GM12878 (cell line): ENCODE measurements at regions not wholly inside any gene's neighbourhood (a gene's known extent, or its start where the extent isn't known, plus 50 kb on each side); places are given as distances from the start of the nearest gene placed in this dataset.

Experiments
- ATAC-seq: fragments of 200-7000 bp; cut with Tn5 transposase; 3 replicates; pipeline ENCODE4 v1.9.1; 2020; ENCODE audit warnings: mild to moderate bottlenecking, moderate library complexity
- BruUV-seq: library from RNA; stranded (reverse); fragments of 400-500 nt; replicated peaks from 2 replicates; lab custom pipeline; 2021; lab: Mats Ljungman, UMichigan
- CTCF ChIA-PET: fragments of 300-600 bp; sonication (Branson Sonifier 250); formaldehyde crosslinking; extraction: SDS; loops from one replicate; lab custom pipeline; 2021; ENCODE audit warnings: inconsistent platforms; lab: Yijun Ruan, JAX
- POLR2A ChIA-PET: fragments of 350-600 bp; formaldehyde crosslinking; extraction: SDS; loops from one replicate; lab custom pipeline; 2021; ENCODE audit warnings: inconsistent platforms; lab: Charles Lee
- RAD21 ChIA-PET: fragments of 300-600 bp; sonication (Branson Sonifier 250); formaldehyde crosslinking; loops from one replicate; lab custom pipeline; 2023; ENCODE audit warnings: antibody characterized with exemption; ENCODE audit not compliant: unreplicated experiment; lab: Charles Lee
- SMC1A ChIA-PET: fragments of 300-600 bp; sonication (Branson Sonifier 250); formaldehyde crosslinking; loops from one replicate; lab custom pipeline; 2023; ENCODE audit not compliant: unreplicated experiment, uncharacterized antibody; lab: Charles Lee
- DNase-seq: peaks from one replicate; pipeline ENCODE4 v3.0.0-alpha.2; 2011; ENCODE audit warnings: low read depth, low spot score
- FAIRE-seq: peaks from 3 replicates; lab custom pipeline; 2011; peaks lifted over from hg19 to GRCh38; lab: Jason Lieb, UNC
- H2AFZ ChIP-seq: 2 replicates; pipeline ENCODE4 v1.6.0; 2011; ENCODE audit warnings: low read depth, low read length, control low read depth; ENCODE audit not compliant: control insufficient read depth
- H3K27ac ChIP-seq: 2 replicates; pipeline ENCODE4 v1.5.1; 2011; ENCODE audit warnings: control low read depth; ENCODE audit not compliant: control insufficient read depth, insufficient read depth
- H3K27me3 ChIP-seq, 2 experiments: replicated peaks in 1 of 2; 2 replicates each; pipeline versions ENCODE4 v1.6.0 to v1.6.1; 2011; ENCODE audit warnings: low read length in 1 of 2; ENCODE audit not compliant: control insufficient read depth in 2 of 2, insufficient read depth in 2 of 2
- H3K36me3 ChIP-seq, 2 experiments: 2 replicates each; pipeline ENCODE4 v1.5.1; 2011; ENCODE audit warnings: low read length in 1 of 2; ENCODE audit not compliant: control insufficient read depth in 2 of 2, insufficient read depth in 2 of 2
- H3K4me1 ChIP-seq: 2 replicates; pipeline ENCODE4 v1.6.1; 2011; ENCODE audit warnings: mild to moderate bottlenecking, low read length, moderate library complexity, mixed read lengths; ENCODE audit not compliant: control insufficient read depth, insufficient read depth
- H3K4me2 ChIP-seq: 2 replicates; pipeline ENCODE4 v1.6.0; 2011; ENCODE audit warnings: control low read depth; ENCODE audit not compliant: control insufficient read depth, insufficient read depth
- H3K4me3 ChIP-seq: fragments of 200-600 bp; sonication (generic); 2 replicates; pipeline ENCODE4 v1.5.1; 2016
- H3K79me2 ChIP-seq: 2 replicates; pipeline ENCODE4 v1.6.0; 2011; ENCODE audit warnings: low read length; ENCODE audit not compliant: control insufficient read depth, insufficient read depth
- H3K9ac ChIP-seq: 2 replicates; pipeline ENCODE4 v1.8.0; 2011; ENCODE audit warnings: low read length, control low read depth, mixed read lengths; ENCODE audit not compliant: control insufficient read depth, insufficient read depth
- H3K9me3 ChIP-seq: replicated peaks from 3 replicates; pipeline ENCODE4 v1.5.1; 2011; ENCODE audit warnings: mild to moderate bottlenecking, low read length; ENCODE audit not compliant: control insufficient read depth, insufficient read depth
- H4K20me1 ChIP-seq: 2 replicates; pipeline ENCODE4 v1.6.0; 2011; ENCODE audit not compliant: control insufficient read depth, insufficient read depth
- CBFB ChIP-seq: IDR thresholded peaks from 2 replicates; pipeline ENCODE4 v1.6.1; 2016; ENCODE audit warnings: antibody characterized with exemption, low read depth
- EP300 ChIP-seq, 2 experiments: fragments of 150-350 bp in 1 of 2; IDR thresholded peaks; 2 replicates each; pipeline ENCODE4 v1.6.1; 2011 to 2012; ENCODE audit warnings: low read depth in 2 of 2, low read length in 2 of 2, borderline replicate concordance in 1 of 2, improper control_type of control experiment in 1 of 2, inconsistent platforms in 1 of 2; ENCODE audit not compliant: control insufficient read depth in 1 of 2
- EZH2 ChIP-seq: IDR thresholded peaks from 2 replicates; pipeline ENCODE4 v1.6.1; 2012; ENCODE audit warnings: low read depth, mild to moderate bottlenecking, control low read depth, inconsistent platforms, low read length, borderline replicate concordance; ENCODE audit not compliant: control insufficient read depth
- HCFC1 ChIP-seq: fragments of 150-350 bp; IDR thresholded peaks from 2 replicates; pipeline ENCODE4 v1.6.1; 2014; ENCODE audit warnings: low read length
- MXI1 ChIP-seq: fragments of 150-350 bp; IDR thresholded peaks from 2 replicates; pipeline ENCODE4 v1.6.1; 2011; ENCODE audit warnings: low read depth, mild to moderate bottlenecking, inconsistent platforms, low read length, improper control_type of control experiment
- NR2C1 ChIP-seq: fragments of 450-650 bp; IDR thresholded peaks from 2 replicates; pipeline ENCODE4 v1.6.1; 2017; ENCODE audit warnings: antibody characterized with exemption, mild to moderate bottlenecking, moderate library complexity
- PAX8 ChIP-seq: fragments of 450-650 bp; IDR thresholded peaks from 2 replicates; pipeline ENCODE4 v1.6.1; 2017; ENCODE audit warnings: mild to moderate bottlenecking, moderate library complexity
- PML ChIP-seq: IDR thresholded peaks from 2 replicates; pipeline ENCODE4 v1.6.1; 2012; ENCODE audit warnings: low read length, inconsistent platforms
- POU2F2 ChIP-seq: IDR thresholded peaks from 3 replicates; pipeline ENCODE4 v1.6.1; 2011; ENCODE audit warnings: low read depth, mild to moderate bottlenecking, low read length, borderline replicate concordance
- SMAD1 ChIP-seq: fragments of 450-650 bp; IDR thresholded peaks from 2 replicates; pipeline ENCODE4 v1.6.1; 2018; ENCODE audit warnings: mild to moderate bottlenecking, low read depth; ENCODE audit not compliant: partially characterized antibody
- TAF1 ChIP-seq: IDR thresholded peaks from 2 replicates; pipeline ENCODE4 v1.6.1; 2011; ENCODE audit warnings: mild to moderate bottlenecking, low read depth, low read length, borderline replicate concordance
- TCF12 ChIP-seq: IDR thresholded peaks from 2 replicates; pipeline ENCODE4 v1.6.1; 2011; ENCODE audit warnings: low read depth, mild to moderate bottlenecking, low read length
- ZNF274 ChIP-seq: IDR thresholded peaks from one replicate; pipeline ENCODE4 v1.8.0; 2011; ENCODE audit not compliant: insufficient read length, insufficient read depth
- ZSCAN29 ChIP-seq: fragments of 450-650 bp; IDR thresholded peaks from 2 replicates; pipeline ENCODE4 v1.6.1; 2017; ENCODE audit warnings: mild to moderate bottlenecking, moderate library complexity
- ZZZ3 ChIP-seq: IDR thresholded peaks from 2 replicates; pipeline ENCODE4 v1.6.1; 2011; ENCODE audit warnings: low read depth; ENCODE audit not compliant: control insufficient read depth, insufficient read length
- in situ Hi-C: fragments of 300-500 bp; cut with MboI; formaldehyde crosslinking; loops from 9 replicates; pipeline ENCODE4 v1.14.3; 2018; ENCODE audit warnings: mixed read lengths
- intact Hi-C: fragments of 100-400 bp; cut with micrococcal nuclease; formaldehyde crosslinking; loops from one replicate; pipeline ENCODE4 v1.14.2; 2022; ENCODE audit not compliant: unreplicated experiment
- TF ChIP-seq, protein P1 (sequence below): fragments of 450-650 bp; IDR thresholded peaks from 2 replicates; pipeline ENCODE4 v1.6.1; 2017; ENCODE audit warnings: mild to moderate bottlenecking, moderate library complexity
- TF ChIP-seq, protein P2 (sequence below): fragments of 450-650 bp; IDR thresholded peaks from 2 replicates; pipeline ENCODE4 v1.6.1; 2014; ENCODE audit warnings: mild to moderate bottlenecking

DNA sequence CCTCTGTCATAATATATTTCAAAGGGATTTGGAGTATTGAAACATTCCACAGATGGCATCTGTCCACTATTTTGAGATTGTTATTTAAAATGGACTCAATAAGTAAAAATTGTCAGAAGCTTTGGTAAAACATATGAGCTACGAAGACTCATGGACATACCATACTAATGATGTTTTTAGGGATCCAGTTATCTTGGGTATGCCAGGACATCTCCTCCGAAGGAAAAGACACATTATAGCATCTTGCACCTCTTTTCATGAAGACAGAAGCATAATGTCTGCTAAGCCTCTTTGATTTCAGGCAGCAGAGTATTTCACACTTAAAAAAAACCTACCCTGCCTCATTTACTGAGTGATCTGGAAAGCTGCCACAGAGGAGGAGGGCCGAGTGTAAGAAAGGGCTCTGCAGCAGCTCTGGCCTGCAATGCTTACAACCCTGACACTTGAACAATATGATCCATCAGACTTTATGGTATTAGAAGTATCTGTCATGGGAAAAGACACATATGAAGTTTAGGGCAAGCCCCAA is 284.8 kb downstream of the TUSC7 start (continued):
- no peak for TF ChIP-seq ZSCAN29
- TF ChIP-seq, protein P1, sequence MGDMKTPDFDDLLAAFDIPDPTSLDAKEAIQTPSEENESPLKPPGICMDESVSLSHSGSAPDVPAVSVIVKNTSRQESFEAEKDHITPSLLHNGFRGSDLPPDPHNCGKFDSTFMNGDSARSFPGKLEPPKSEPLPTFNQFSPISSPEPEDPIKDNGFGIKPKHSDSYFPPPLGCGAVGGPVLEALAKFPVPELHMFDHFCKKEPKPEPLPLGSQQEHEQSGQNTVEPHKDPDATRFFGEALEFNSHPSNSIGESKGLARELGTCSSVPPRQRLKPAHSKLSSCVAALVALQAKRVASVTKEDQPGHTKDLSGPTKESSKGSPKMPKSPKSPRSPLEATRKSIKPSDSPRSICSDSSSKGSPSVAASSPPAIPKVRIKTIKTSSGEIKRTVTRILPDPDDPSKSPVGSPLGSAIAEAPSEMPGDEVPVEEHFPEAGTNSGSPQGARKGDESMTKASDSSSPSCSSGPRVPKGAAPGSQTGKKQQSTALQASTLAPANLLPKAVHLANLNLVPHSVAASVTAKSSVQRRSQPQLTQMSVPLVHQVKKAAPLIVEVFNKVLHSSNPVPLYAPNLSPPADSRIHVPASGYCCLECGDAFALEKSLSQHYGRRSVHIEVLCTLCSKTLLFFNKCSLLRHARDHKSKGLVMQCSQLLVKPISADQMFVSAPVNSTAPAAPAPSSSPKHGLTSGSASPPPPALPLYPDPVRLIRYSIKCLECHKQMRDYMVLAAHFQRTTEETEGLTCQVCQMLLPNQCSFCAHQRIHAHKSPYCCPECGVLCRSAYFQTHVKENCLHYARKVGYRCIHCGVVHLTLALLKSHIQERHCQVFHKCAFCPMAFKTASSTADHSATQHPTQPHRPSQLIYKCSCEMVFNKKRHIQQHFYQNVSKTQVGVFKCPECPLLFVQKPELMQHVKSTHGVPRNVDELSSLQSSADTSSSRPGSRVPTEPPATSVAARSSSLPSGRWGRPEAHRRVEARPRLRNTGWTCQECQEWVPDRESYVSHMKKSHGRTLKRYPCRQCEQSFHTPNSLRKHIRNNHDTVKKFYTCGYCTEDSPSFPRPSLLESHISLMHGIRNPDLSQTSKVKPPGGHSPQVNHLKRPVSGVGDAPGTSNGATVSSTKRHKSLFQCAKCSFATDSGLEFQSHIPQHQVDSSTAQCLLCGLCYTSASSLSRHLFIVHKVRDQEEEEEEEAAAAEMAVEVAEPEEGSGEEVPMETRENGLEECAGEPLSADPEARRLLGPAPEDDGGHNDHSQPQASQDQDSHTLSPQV, result no peak
- TF ChIP-seq, all 136 proteins: peak for 0

DNA sequence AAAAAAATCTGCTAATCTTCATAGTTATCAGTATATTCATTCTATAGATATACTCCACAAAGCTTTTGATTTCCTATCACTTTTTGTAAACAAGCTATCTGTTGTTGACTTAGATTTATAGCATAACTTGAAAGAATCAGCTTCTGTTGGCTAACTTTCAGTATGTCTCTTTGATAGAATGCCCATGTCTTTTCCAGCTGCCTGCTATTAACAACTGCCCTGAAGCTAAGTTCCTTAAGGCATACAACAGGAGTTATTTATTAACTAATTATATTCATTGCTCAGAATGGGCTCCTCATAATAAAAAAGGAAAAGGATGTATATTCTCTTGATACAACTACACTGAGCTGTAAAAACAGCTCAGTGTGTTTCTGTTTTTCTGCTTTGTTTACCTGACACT is 293.9 kb downstream of the TUSC7 start:
- no peak for ATAC-seq
- ChIA-PET CTCF (no interaction called here), RAD21 (interaction anchor here (0.6 to 0.8 kb wide), 2 partner anchors 138 to 1476 kb away, joined by 3 read pairs; no protein-coding TSS in a partner anchor), POLR2A (no interaction called here), SMC1A (interaction anchor here (0.6 to 1.1 kb wide), 3 partner anchors 11 to 233 kb away, joined by 3 read pairs; no protein-coding TSS in a partner anchor)
- no peak for DNase-seq
- H3K79me2 ChIP-seq, result no peaks in the 10 kb centered on the region
- no peaks in the 10 kb centered on the region for H4K20me1 ChIP-seq
- no peaks in the 10 kb centered on the region for H3K4me1 ChIP-seq
- H3K36me3 ChIP-seq, result no peaks in the 10 kb centered on the region
- no peak overlapping the region for H3K4me2 ChIP-seq
- no peaks in the 10 kb centered on the region for H3K9me3 ChIP-seq
- BruUV-seq, result no TSS peak
- H3K9ac ChIP-seq, result no peak overlapping the region
- intact Hi-C loops, result no loop called here
- no peaks in the 10 kb centered on the region for H3K27me3 ChIP-seq
- no peak overlapping the region for H3K4me3 ChIP-seq
- no peak overlapping the region for H2AFZ ChIP-seq
- H3K27ac ChIP-seq, result no peak overlapping the region
- no peak for FAIRE-seq
- TF ChIP-seq EZH2 (no peak), MXI1 (no peak), CBFB (no peak), SMAD1 (no peak), TCF12 (no peak), ZZZ3 (no peak), PAX8 (no peak), PML (no peak), TAF1 (no peak), NR2C1 (no peak), ZNF274 (no peak), POU2F2 (no peak), EP300 (IDR thresholded peaks at IDR 0.05; ENCODE audit: borderline replicate concordance in 1 of 2, control insufficient read depth in 1 of 2, low read depth in 2 of 2, low read length in 2 of 2) (no peak), HCFC1 (no peak)
- TF ChIP-seq, protein P2, sequence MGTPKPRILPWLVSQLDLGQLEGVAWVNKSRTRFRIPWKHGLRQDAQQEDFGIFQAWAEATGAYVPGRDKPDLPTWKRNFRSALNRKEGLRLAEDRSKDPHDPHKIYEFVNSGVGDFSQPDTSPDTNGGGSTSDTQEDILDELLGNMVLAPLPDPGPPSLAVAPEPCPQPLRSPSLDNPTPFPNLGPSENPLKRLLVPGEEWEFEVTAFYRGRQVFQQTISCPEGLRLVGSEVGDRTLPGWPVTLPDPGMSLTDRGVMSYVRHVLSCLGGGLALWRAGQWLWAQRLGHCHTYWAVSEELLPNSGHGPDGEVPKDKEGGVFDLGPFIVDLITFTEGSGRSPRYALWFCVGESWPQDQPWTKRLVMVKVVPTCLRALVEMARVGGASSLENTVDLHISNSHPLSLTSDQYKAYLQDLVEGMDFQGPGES, result no peak
- TF ChIP-seq, all 136 proteins: peak for 0
- in situ Hi-C loops, result no loop called here
